NCI-H2107 treated with DMSO at 0.1 percent for 48 hours (cell line): ENCODE measurements at regions not wholly inside any gene's neighbourhood (a gene's known extent, or its start where the extent isn't known, plus 50 kb on each side); places are given as distances from the start of the nearest gene placed in this dataset.

Experiments used
- DNase-seq: peaks from one replicate; lab custom pipeline; 2025; ENCODE audit not compliant: unreplicated experiment; lab: John Stamatoyannopoulos, UW

GRCh38 chr5:5967944-5968343 is 410.4 kb downstream of the MED10 start:
- no peak for DNase-seq

GRCh38 chr5:5967373-5967772 is 411.0 kb downstream of the MED10 start:
- DNase-seq = no peak

DNA sequence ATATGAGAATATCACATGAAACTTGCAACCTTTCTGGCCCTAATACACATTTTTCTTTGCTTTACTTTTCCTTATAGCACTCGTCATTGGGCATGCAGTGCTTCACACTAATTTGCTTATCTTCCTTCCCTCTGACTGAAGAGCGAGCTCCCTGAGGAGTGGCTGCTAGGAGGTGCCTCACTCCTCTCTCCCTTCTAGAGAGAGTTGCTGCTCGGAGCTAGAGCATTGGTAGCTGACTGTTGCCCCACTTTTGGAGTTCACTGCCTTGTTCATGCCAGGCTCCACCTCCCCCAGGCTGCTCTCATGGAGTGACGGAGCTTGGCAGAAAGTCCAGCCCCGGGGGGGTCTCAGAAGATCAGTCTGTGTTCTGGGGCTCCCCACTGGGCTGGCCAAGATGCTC is 413.2 kb downstream of the MED10 start:
- no peak for DNase-seq

- DNase-seq = no peak
These were observed 414.0 kb downstream of the MED10 start for GRCh38 chr5:5964347-5964746.

GRCh38 chr5:5957737-5958136 is 420.6 kb downstream of the MED10 start:
- no peak for DNase-seq

DNA sequence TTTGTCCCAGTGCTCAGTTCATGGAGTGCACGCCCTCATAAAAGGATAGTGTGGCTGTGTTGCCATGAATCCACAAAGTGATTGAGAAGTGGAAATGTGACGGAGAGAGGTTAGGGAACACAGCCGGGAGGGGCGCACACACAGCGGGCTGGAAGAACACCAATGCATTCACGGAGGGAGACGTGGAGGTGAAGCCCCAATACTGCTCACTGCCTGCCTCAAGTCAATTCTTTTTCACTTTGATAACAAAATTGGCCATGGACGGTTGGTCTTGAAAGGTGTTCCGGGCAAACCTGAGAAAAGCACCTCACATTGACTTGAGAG is 424.1 kb downstream of the MED10 start:
- DNase-seq = peak; percentile 51

DNA sequence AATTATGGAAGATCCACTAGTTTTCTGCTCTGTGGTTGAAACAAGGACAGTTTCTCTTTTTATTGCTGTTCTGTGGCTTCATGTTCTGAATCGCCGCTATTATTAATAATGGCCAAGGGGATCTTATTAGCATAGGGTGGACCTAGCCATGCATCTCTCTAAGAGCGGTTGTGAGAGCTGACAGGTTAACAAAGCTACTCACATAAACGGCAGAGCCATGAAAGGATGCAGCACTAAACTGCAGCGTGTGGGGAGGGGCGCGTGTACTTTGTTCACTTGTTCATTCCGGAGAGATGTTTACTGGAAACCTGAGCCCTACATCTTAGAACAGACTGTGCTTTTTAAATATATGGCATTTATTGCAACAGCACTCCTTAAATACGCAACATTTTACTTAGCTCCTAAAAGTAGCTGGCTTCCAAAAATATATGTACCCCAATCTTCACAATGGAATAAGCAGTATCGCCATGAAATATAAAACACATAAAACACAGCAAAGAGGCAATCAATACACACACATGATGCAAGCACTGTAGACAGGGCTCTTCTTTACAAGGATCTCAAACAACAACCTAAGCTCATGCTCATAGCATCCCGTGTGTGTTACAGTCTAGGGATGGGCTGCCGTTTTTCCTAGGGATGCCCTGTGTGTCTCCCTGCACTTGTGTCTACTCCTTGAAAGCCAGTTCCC is 424.6 kb downstream of the MED10 start:
- DNase-seq = peak; percentile 64

DNA sequence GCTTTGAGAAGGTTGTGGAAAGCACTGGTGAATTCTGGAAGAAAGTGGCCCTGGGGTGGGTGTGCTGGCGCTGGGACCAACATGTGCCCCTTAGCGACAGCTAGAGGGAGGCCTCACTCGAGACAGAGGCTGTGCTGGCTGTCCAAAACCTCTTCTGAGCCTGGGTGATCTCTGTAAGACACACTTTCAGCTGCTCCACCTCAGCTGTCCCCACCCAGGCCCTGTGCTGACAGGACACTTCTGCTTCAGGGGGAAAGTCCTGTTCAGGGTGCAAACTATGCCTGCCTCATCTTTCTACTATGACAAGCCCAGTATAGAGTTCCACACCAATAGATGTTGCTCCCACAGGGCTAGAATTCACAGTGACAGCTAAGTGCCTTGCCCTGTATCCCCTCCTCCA is 426.4 kb downstream of the MED10 start:
- DNase-seq = no peak

DNA sequence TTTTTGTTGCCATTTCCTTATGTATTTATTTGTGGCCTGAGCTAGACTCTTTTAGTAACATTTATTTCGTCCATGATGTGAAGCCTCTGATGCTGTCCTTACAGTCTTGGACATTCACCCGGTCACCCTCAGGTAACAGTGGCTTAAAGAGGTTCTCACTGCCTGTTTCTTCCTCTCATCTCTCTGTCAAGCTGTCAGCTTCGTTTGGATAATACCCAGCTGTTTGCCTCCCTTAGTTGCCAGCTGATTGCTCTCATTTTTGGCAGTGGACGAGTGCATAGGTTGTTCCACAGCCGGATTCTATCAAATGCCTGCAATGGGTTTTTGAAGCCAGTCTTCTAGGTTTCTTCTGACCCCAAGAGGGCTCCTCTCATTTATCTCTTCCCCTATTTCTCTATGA is 427.7 kb downstream of the MED10 start:
- DNase-seq = no peak

GRCh38 chr5:5941486-5941885 is 436.9 kb downstream of the MED10 start:
- no peak for DNase-seq

DNA sequence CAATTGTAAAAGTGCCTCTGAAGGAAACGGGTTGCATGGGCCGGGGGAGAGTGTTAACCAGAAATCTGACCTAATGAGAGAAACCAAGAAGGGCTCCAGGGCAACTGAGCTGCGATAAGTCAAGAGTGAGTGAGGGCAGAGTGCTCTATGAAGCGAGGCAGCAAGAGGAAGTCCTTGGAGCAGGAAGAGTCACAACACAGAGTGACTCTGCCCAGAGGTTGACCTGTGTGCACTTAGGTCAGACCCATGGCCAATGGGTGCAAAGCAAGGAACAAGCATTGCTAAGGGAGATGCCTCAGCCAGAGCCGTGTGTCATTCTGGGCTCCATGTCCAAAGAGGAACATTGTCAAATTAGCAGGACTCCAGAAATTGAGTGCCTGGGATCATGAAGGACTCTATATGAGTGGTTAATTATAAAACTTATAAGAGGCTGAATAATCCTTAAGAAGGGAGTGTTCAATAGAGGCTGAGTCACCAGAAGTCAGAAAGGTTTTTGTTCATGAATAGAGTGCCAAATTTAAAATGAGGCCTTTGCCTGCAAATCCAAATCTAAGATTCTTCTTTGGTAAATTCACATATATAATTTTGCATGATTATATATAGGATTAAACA is 438.5 kb downstream of the MED10 start:
- DNase-seq = no peak

DNA sequence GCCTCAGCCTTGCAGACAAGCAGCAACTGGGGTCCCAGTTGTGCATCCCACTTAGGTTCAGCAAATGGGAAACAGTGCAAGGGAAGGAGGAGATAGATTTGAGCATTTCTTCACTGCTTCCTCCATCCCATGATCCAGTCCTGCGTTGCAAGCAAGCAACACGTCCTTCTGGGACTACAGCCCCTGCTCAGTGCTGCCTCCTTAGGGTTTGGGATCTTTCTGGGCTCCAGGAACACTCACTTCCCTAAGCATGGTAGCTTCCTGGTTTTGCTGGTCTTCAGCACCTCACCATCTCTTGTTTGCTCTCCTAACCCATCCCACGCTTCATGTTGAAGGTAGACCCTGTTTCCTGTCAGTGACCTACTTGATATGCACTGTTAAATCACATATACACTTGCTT is 444.7 kb downstream of the MED10 start:
- no peak for DNase-seq

- no peak for DNase-seq
These were observed 445.5 kb downstream of the MED10 start for GRCh38 chr5:5932824-5933223.

- no peak for DNase-seq
These were observed 447.8 kb downstream of the MED10 start for GRCh38 chr5:5930561-5930960.

GRCh38 chr5:5929291-5930020 is 448.9 kb downstream of the MED10 start:
- no peak for DNase-seq

DNA sequence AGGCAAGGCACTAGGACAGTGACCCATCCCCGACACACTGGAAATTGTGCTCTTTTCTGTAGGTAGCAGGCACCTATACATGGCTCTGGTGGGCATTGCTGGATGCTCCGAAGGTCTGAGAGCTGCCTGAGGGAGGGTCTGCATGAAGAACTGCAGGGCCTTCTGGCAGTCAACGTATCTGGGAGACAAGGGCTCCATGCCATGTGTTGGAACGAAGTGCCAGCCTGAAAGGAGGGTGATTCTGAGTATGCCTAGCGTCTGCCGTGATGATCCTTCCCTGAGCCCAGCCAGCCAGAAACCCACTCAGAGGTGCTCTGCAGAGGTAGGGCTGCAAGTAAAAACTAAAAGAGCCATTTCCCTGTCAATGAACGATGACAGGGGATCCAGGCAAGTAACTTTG is 453.2 kb downstream of the MED10 start:
- DNase-seq = no peak

DNA sequence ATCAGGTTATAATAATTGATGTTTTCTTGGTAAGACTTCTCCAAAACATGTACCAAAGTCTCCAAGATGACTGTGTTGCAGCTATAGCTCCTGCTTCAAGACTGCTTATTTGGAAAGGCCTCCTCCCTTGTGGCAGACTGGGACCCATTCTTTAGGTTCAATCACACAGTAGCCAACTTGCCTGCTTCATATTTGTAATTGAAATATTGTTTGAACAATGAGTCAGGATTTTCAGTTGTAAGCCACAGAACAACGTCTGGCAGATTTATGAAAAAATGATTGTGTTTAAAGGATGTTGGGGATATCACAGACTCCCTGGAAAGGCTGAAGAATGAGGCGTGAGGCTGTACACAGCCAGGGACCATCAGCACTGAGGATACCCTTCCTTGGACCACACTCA is 458.9 kb downstream of the MED10 start:
- no peak for DNase-seq

- no peak for DNase-seq
These were observed 471.6 kb downstream of the MED10 start for GRCh38 chr5:5906778-5907177.

DNA sequence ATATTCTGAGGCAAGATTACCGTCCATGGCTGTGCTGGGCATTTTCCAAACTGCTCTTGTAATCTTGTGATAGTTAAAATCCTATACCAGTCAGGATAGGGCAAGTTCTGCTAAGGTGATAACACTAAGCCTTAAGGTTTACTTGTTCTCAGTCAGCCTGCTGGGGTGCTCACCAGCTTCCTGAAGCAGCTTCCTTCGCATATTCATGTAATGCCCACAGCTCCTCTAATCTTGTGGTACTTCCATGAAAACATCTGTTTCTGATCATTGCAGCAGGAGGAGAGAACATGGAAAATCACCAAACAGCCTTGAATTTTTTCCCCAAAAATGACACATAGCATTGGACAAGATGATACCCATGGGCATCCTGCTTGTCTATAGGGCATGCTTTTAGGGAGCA is 473.2 kb downstream of the MED10 start:
- DNase-seq = no peak

DNA sequence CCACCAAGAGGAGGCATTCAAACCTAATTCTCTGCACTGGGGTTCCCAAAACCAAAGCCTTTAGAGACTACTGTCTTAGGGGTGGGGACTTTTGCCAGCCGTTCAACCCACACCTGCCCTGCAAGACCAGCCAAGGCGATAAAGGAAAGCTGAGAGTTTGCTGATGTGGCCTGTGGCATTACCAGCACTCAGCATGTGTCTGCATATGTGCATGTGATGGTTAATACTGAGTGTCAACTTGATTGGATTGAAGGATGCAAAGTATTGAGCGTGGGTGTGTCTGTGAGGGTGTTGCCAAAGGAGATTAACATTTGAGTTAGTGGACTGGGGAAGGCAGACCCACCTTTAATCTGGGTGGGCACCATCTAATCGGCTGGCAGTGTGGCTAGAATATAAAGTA is 474.2 kb downstream of the MED10 start:
- no peak for DNase-seq

GRCh38 chr5:5902678-5903646 is 475.4 kb downstream of the MED10 start:
- DNase-seq = no peak
